ENCODE measurements at regions not wholly inside any gene's neighbourhood (a gene's known extent, or its start where the extent isn't known, plus 50 kb on each side); places are given as distances from the start of the nearest gene placed in this dataset.

DNA sequence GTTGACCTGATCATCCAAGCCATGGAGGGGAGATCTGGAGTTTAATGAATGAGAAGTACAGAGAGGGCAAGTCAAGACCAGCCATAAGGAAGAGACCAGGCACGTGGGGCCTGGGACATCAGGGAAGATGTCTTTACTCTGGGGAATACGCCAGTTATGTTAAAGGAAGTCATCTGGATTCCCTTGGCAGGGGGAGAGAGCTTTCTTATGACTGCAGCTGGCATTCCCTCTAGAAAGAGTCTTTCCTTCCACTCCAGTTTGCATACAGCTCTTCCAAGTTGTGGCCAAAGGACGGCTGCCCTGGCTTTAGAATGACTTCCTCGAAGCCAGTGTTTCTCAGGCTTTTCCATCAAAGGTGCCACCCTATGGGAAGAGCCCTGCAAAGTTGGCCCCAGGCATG lies 93.6 kb upstream of the AGBL1 start:
- FAIRE-seq, result no peak

DNA sequence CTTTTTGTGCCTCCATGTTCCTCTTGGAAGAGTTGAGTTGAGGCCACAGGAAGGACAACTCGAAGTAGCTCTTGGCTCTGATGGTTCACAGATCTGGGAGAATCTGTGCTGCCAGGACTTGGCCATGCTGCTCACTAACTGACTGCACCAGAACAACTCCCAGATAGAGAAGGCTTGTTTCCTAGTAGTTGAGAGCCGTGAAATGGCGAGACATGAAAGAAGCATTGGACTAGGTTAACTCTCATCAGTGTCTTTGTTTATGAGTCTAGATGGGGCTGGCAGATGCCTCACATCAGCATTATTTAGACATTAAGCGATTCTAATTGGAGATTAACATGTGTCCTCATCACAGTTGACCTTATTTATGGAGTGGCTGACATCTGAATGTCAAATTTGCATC lies 92.9 kb upstream of the AGBL1 start:
- FAIRE-seq, result no peak

DNA sequence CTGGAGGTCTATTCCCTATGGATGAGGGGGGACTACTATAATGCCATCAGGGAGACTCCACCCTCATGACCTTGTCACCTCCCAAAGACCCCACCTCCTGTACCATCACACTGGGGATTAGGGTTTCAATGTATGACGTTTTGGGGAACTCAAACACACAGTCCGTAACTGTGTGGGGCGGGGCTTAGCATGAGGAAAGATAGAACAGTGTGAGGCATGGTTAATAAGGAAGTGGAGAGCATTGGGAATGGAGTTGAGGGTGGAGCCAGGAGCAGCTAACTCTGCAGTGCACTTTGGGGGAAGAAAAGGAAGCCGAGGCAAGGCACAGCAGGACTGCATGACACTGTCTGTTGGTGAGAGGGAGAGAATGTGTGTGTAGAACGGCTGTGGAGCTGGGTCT lies 90.9 kb upstream of the AGBL1 start:
- FAIRE-seq, result no peak

DNA sequence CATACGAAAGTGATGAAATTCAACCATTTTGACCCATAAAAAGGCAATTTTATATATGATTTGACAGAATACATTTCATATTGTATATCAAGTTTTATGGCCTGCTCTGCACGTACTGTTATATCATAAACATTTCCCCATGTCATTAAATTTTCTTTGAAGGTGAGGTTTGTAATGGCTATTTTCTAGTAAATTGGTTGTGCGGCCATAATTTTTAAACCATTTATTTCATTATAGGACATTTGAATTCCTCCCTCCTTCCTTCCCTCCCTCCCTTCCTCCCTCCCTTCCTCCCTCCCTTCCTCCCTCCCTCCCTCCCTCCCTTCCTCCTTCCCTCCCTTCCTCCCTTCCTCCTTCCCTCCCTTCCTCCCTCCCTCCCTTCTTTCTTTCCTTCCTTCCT lies 87.4 kb upstream of the AGBL1 start:
- no peak for FAIRE-seq

DNA sequence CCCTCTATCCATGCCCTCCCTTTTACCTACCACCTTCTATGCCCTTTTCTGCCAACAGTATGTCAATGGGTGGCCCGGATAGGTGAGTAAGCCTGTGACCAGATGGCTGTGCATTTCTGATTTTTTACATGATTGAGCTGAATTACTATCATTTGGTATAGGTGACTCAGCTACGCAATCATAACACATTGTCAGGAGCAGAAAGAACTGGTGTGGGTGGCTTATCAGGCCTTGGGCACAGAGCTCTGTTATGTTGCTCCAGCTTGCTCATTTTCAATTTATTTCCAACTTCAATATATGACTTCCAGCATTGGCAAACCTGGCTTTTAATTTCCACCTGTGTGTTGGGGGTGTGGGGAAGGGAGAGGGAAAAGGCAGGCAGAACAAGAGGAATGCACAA lies 86.6 kb upstream of the AGBL1 start:
- FAIRE-seq, result no peak

DNA sequence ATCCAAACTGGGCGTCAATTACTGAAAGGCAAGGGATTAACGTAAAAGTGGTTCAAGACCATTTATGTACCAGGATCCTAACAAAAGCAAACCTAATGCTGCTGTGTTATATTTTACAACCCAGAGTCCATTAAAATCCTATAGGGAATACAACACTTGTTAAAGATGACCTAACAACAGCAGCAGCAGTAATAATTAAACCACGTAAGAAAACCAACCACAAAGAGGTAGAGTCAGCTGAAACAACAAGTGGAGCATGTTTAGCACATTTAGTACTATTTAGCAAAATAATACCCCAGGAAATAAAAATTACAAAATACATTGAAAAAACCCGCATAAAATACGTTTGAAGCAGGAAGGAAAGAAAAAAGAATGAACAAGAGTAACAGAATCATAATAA lies 82.1 kb upstream of the AGBL1 start:
- no peak for FAIRE-seq

DNA sequence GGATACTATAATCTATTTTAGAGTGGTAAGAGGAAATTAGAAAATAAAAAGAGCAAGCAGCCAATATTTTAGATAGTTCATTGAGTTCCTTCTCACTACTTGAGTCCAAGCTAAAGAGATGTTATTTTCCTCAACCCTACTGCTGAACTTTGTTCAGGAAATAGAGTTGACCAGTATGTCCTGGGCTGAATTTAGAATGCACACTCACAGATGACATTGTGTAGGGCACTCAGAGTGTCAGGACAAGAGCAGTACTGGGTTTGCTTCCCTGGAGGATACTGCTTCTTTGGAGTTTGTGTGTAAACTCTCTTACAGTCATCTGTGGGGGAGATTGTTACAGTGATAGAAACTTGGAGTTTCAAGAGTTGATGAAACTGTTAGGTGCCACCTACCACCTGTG lies 80.0 kb upstream of the AGBL1 start:
- FAIRE-seq, result no peak

DNA sequence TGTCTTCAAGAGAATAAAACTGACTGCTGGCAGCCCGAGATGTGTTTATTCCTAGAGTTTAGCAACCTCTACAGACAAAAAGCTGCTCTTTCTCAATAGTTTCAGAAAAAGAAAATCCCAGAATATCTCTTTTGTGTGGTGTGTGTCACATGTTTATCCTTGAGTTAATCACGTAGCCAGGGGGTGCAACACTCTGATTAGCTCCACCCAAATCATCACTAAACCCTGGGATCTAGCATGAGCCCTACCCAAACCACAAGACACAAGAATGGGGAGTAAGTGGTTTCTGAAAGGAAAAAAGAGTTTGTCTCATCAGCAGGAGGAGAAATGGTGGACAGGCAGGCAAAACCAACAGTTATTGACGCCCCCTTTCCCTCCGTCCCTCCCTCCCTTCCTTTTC lies 78.5 kb upstream of the AGBL1 start:
- FAIRE-seq, result no peak

DNA sequence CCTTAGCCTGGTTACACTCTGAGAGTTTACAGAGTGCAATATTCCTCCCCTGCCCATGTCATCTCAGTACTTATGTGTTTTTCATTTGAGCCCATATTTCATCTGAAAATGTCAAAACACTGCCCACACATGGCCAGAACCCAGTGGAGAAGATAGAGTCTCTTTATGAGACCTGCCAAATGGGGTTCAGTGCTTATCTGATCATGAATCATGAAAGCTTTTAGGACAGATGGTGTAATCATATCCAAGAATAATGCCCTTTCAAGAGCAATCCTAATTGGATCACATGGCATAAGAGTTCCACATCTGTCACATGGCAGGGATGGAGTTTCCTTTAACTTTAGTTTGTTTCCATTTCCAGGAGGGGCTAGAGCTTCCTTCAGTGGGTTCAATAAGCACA lies 77.2 kb upstream of the AGBL1 start:
- FAIRE-seq, result no peak

DNA sequence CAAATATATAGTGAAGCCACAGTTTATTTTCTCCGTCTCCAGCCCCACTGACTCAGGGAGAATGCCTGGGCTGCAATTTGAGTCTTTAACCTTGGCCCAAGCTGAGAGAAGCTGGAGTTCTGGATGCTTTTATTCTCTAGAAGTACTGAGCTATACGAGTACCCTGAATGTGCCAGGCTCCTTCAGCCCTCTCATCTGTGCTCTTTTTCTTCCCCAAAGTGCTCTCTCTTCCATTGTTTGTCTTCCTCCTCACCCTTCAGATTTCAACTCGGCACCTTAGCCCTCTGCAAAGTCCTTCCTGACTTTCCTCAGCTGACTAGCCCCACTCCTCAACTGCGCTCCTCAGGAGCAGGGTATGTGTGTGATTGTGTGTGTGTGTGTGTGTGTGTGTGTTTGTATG lies 75.6 kb upstream of the AGBL1 start:
- FAIRE-seq, result no peak

DNA sequence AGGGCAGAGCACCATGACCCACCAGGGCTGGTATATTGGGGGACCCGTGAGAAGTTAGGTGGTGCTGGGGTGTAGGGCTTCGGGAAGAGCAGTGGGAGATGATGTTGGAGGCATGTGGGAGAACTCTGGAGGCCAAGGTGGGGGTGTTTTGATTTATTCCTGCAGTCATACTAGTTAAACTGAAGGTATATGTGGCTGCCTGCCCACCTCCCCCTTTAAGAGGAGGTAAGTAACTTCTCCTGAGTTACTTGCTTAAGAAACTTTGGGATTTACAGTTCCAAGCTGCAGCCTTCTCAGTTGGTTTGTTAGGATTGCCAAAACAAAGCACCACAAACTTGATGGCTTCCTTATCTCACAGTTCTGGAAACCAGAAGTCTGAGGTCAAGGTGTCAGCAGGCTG lies 73.1 kb upstream of the AGBL1 start:
- no peak for FAIRE-seq

DNA sequence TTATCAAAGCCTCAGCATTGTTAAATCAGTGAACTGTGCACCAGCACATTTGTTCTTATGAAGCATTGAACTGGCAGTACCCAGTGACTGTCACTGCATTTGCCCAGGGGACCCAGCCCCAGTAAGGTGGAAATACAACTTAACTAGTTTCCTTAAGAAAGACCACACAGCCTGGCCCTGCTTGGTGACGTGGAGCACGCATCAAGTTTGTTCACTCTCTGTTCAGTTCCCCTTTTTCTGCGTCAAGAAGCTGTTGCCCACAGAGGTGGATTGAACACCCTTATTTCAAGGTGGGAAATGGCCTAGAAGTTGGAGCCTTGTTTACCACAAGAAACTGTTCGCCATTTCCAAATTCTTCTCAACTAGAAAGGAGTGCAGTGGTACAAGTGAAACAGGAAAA lies 69.9 kb upstream of the AGBL1 start:
- no peak for FAIRE-seq

DNA sequence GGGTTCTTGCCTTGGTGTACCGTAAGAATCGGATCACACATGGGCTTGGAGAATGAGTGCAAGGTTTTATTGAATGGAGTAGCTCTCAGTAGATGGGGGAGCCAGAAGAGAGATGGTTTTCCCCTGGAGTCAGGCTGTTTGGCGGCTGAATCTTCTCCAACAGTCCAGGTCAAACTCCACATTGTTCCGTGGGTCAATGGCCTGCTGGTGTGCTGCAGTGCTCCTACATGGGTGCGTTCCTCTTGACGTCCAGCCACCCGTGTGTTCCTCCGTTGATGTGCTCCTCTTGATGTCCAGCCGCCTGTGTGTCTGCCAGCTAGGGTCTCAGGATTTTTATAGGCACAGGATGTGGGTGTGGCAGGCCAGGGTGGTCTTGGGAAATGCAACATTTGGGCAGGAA lies 69.3 kb upstream of the AGBL1 start:
- no peak for FAIRE-seq

DNA sequence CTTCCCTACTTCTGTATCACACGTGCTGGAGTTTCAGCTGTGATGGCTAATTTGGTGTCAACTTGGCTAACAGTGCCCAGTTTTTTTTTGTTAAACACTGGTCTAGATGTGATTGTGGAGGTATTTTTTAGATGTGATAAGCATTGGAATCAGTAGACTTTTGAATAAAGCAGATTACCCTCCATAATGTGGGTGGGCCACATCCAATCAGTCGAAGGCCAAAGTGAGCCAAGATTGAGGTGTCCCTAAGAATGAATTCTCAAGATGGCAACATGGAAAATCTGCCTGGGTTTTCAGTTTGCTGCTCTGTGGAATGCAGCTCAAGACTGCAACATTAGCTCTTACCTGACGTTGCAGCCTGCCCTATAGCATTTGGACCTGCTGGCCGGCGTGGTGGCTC lies 68.8 kb upstream of the AGBL1 start:
- FAIRE-seq, result no peak

DNA sequence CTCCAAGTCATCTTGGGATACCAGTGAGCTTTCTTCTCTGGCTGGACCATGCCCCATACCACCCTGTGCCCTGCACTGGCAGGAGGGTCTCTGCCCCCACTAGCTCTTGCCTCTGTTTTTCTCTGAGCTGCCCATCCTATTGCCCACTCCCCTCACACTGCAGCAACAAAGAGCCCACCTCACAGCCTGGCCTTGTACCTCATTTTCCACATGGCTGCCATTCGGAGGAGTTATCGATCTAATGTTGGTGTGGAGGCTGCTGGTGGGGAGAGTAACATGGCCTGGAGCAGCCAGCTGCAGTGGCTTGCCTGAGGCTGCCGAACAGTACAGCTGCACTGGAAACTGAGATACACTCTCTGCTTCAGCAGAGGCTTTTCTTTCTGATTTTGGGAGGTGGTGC lies 65.7 kb upstream of the AGBL1 start:
- FAIRE-seq, result no peak

DNA sequence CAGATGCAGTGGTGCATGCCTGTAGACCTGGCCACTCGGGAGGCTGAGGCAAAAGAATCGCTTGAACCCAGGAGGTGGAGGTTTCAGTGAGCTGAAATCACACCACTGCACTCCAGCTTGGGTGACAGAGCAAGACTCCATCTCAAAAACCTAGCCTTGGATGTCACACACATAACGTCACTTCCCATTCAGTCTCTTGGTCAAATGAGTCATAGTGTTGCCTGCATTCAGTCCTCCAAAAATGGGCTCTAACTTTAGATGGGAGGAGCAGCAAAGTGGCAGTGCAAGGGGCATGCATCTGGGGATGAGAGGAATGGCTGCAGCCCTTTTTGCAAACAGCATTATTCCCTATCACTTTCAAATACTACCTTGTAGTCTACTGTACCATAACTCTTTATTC lies 62.9 kb upstream of the AGBL1 start:
- FAIRE-seq, result no peak

DNA sequence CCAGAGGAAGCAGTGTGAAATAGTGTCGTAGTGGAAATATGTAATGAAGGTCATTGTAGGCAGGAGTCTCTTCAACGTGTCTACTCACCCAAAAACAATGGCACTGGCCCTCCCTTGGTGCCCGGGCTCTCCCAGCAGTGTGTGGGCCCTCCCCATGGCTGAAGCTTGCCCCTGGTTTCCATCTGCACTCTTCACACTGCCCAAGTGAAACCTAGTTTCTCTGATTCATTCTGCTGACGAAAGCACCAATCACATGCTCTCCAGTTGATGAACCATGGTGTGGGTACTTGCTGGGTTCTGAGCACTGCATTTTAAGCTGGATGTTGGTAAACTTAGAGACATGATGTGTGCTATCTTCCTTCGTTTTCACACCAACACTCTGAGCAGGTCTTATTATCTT lies 61.0 kb upstream of the AGBL1 start:
- no peak for FAIRE-seq

DNA sequence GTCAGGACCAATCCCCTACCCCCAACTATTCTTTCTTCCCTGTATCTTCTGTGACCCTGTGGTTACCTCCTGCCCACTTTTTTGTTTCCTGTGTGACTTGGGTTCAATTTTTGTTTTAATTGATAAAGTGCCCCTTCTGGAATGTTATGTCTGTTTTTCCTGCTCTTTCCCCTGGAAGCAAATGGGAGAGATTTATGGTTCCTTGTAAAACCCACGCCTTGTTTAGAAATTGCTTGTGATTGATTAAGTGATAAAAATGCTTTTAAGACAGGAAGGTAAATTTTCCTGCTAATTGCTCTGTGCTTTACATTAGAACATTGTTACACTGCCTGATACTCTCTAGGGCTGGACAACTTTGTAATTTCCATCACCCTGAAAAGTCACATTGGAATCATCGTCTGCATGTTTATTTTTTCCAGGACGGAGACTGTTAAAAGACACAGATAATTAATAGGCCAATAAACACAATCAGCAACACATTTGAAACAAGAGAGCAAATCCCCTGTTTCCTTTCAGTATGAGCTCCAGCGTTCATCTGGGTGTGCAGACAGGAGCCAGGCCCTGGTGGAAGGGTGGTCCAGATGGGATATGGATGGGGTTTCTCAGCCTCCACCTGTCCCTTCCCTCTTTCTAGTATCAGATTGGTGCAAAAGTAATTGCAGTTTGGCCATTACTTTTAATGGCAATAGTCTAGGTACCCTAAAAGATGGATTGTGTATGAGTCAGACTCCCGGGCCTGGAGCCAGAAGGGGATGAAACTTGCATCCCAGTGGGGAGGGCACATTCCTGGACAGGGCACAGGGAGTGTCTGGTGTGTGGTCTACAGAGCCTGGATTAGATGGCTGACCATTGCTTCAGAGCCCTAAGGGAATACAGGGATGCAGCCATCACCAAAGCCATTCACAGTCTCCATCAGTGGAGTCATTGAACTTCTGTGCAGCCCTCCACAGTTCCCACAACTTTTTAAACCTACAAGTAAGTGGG lies 58.1 kb upstream of the AGBL1 start:
- no peak for FAIRE-seq

DNA sequence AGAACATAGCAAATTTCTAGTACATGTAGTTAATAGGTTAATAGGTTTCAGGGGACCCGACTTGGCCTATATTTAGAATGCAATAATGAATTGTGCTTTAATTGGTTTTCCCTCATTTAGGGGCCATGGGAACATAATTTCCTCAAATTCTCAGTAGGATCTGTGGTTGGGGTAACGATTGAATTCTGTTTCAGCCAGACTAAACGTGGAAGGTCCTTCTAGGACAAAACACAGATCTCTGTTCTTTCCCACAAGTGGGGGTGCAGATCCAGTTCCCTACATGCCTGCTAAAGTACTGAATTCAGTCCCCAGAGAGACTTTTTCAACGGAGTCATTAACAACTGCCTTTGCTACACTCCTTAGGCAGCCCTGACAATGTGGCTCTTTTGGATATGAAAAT lies 50.7 kb upstream of the AGBL1 start:
- no peak for FAIRE-seq

Data from G401.6 (cell line).